Stimulated activated naive CD8-positive, alpha-beta T cell treated with anti-CD3 and anti-CD28 coated beads, Interleukin-15, Interleukin-2, amounts not matched to agents 100 U/mL and 50 U/mL, for 24 hours (primary cell): ENCODE measurements at regions not wholly inside any gene's neighbourhood (a gene's known extent, or its start where the extent isn't known, plus 50 kb on each side); places are given as distances from the start of the nearest gene placed in this dataset.

ENCODE experiments used
- ATAC-seq: fragments of 150-1000 bp; cut with Tn5 transposase; one replicate; pipeline ENCODE4 v1.10.0; 2021
- DNase-seq: peaks from one replicate; pipeline ENCODE4 v3.0.0; 2021

DNA sequence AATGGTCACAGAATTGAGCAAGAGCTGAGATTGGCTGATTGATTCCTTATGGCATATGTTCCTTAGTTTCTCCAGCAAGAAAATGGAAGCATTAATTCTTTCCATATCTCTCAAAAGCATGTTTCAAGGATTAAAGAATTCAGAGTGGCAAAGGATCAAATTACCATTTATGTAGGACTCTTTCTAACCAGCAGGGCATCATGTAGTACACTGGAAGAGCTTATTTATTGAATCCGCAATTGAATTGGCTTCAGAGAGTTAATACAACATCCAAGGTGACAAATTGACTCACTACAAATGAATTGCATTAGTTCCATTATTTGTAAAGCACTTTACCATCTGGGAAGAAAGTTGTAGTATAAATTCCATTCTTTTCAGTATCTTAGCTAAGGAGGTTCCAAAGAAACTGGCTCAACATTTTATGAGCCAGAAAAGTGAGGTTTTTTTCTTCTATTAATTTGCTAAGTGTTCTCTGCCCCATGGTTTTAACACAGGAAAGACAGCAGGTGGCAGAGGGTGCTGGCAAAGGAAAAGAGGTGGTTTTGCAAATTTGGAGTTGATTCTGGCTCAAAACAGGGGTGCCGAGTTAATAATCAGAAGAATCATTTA, 409.9 kb downstream of the MTX2 start:
- ATAC-seq (no peak), DNase-seq (no peak)

GRCh38 chr2:176680916-176681516, 411.8 kb downstream of the MTX2 start:
- ATAC-seq (no peak), DNase-seq (no peak)

- no peak for ATAC-seq
- no peak for DNase-seq
Measured at GRCh38 chr2:176681584-176682115, 412.4 kb downstream of the MTX2 start.

- ATAC-seq, result no peak
- no peak for DNase-seq
Measured at GRCh38 chr2:176682278-176682677, 413.0 kb downstream of the MTX2 start.

DNA sequence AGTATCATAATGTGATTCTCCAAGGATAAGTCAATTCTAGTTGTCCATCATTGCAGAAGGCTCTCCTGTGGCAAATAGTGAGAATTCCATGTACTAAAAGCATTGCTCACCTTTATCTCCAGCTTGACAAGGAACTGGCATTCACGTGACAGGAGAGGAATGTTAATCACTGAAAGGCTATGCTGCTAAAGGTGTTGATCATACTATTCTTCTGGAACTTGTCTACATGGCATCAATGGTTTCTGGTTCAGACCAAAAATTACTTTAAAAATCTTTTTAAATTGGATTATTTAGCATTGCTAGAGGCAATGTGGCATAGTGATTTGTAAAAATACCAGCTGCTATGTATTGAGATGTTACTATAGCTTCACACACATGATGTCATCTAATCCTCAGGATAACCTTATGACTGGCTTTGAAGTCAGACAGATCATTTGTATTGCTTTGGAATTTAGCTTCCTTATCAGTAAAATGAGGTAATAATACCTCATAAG, 414.4 kb downstream of the MTX2 start:
- DNase-seq (no peak), ATAC-seq (no peak)

DNA sequence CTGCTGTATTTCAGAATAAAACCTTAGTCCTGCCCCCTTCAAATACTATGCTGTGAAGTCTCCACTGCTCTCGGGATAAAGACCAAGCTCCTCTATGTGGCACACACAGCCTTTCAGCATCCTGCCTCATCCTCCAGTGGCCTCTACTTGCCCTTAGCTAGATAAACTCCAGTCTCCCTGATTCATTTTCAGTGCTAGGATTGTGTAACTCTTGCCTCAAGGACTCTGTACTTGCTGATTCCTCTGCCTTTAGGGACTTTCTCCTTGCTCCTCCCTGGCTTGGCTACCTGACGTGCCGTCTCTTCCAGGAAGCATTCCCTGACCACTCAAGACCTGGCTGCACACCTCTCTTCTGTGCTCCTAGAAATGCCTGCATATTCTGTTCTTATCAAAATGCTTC, 416.7 kb downstream of the MTX2 start:
- ATAC-seq (no peak), DNase-seq (no peak)

DNA sequence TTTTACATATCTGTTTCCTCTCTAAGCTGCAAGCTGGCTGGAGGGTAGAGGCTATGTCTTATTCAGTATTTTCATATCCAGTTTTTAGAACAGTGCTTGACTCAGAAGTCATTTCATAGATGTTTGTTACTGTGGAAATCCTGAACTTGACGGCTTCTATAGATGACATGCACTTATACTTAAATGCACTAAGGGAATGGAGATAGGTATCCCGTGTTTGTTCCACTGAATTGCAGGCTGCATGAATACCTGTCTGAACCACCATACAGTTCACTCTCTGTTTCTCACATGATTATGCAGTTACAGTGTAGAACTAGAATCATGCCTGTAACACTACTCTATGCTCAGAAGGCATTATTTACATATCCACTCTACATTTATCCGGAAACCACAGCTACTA, 417.1 kb downstream of the MTX2 start:
- ATAC-seq (no peak), DNase-seq (no peak)

DNA sequence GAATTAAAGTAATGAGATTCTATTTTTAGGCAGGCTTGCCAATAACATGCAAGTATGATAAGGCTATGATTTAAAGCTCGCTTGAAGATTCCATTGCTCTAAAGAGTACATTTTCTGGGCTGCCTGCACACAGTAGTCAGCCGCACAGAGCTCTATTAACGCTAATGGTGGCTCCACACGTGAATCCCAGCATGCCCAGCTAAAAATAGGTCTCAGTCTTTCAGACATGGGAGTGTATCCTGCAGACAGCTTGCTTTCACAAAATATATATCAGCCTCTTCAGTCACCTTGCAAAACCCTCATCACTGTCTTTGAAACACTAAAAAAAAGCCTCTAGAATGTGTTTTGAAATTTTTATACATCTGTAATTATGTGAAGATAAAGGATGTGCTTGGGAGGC, 418.1 kb downstream of the MTX2 start:
- DNase-seq, result no peak
- ATAC-seq, result no peak

- DNase-seq (no peak), ATAC-seq (no peak)
Measured at GRCh38 chr2:176687944-176688343, 418.7 kb downstream of the MTX2 start.

DNA sequence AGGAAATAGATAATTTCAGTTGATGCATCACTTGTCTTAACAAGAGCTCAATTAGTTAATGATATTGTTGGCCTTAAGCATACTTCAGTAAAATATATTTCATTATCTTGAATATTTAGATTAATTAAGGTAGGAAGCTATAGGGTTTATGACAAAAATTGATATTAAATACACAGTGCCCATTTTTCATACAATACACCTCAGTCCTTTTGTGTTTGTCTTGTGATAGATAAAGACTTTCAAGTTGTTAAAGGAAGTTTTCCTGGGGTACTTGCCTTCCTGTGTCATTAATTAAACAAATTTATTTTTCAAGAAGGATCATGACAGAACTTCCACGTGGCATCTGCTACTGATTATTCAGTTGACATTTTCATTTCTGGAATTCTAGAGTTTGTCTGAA, 420.5 kb downstream of the MTX2 start:
- DNase-seq (no peak), ATAC-seq (no peak)

DNA sequence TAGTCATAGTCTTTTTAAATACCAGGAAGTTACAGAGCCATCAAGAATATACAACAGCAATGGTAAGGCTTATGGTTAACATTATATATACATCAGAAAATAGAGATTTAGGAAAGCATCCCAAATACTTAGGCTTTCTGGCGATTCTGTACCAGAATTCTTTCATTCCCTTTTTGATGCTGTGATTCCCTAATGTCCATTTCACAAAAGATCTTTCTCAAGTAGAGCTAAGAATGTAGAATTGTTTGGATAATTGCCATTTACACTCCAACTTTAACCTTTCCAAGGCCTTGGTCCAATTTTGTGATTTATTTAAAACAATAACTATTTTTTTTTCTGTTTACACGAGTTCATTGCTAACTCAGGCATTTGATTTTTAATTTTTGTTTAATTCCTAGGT, 422.2 kb downstream of the MTX2 start:
- DNase-seq (no peak), ATAC-seq (no peak)

- DNase-seq (no peak), ATAC-seq (no peak)
Measured at GRCh38 chr2:176692533-176692932, 423.3 kb downstream of the MTX2 start.

DNA sequence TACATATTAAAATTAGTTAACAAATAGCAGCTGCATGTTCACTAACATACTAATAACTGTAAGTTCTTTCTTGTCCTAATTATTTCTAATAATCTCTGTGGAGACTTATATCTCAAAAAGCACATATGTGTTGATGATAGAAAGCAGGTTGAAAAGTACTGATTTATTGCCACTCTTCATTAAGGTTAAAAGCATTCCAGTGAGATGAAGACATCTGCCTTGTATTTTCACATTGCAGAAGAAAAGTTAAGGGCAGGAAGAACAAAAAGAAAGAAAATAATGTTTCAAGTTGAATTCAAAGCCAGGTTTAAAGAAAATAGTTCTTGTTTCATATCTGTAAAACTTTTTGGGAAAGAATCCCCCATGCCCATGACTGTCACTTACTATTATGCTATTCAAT, 429.9 kb downstream of the MTX2 start:
- DNase-seq, result no peak

GRCh38 chr2:176699644-176700043, 430.4 kb downstream of the MTX2 start:
- DNase-seq (no peak), ATAC-seq (no peak)

More for the DNA sequence above, 429.9 kb downstream of the MTX2 start:
- ATAC-seq, result no peak

- no peak for ATAC-seq
- no peak for DNase-seq
Measured at GRCh38 chr2:176702131-176702530, 432.9 kb downstream of the MTX2 start.

DNA sequence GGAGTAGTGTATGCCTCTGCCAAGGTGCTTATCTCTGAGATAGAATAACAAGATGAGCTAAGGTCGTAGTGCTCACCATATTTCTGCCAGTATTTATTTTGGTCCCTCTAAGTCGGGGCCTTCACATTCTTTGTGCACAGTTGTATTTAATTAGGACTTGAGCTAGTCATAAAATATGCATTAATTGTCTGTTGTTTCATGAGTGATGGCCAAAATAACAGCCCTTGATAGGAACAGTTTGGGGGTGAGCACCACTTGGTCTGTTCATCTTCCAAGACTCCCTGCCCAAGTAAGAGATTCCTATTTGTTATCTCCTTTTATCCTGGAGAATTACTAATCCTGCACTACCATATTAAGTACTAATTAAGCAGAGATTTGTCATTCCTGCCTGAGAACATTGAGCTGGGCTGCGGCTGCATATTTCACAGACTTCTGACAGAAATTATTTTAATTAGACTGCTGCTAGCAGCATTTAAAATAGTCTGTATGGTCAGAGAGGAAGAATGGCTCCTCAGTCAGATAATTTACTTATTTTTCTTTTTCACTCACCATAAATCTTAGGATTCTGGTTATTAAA, 435.1 kb downstream of the MTX2 start:
- ATAC-seq (no peak), DNase-seq (no peak)

DNA sequence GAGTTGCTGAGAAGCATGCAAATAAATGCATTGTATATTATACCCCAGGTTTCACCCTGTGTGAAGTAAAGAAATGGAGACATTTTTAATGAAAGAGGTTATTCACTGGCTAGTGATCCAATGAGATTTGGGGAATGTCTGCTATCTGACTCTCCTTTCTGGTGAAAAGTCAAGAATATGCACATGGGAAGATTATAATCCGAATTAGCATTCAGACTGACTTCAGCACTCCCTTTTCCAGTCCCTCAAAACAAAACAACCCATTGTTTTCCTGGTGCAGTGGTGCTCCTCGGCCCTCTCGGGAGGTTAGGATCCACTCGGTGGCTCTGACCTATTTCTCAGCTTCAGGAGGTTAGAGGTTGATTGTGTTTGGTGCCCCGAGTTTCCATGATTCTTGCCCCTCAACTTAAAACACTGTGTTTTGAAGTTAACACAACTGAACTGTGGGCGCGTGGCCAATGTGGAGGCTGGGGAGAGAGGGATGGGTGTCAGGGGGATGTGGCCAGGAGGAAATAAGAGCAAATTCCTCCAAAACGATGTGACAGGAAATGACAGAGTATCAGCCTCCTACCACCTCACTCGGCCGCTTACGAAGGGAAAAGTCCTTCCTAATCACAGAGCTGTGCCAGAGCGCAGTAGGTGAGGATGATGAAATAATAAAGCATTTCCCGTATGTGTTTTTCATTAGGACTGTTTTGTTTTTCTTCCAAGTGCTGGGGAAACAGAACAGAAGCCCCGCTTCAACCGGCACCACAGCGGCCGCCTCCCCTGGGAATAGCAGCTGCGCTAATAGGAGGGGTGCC, 440.1 kb downstream of the MTX2 start:
- ATAC-seq (no peak), DNase-seq (no peak)

DNA sequence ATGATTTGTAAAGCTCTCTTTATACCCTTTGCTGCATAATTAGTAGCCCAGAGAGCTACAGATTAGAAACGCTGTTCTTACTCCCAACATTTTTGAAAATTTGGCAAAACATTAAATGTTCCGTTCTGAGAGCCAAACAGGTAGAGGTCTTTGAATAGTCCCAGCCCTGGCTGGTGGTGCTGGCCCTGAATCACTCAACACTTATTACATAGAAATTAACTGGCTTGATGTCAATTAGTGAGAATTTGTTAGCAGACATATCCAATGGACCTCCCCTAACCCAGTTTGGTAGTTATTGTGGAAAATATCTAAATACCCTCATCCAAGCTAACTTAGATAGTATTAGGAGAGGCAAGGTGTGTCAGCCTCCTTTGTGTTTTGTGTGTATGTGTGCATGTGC, 440.7 kb downstream of the MTX2 start:
- ATAC-seq, result no peak
- no peak for DNase-seq

- no peak for DNase-seq
- ATAC-seq, result no peak
Measured at GRCh38 chr2:176710657-176711186, 441.5 kb downstream of the MTX2 start.

DNA sequence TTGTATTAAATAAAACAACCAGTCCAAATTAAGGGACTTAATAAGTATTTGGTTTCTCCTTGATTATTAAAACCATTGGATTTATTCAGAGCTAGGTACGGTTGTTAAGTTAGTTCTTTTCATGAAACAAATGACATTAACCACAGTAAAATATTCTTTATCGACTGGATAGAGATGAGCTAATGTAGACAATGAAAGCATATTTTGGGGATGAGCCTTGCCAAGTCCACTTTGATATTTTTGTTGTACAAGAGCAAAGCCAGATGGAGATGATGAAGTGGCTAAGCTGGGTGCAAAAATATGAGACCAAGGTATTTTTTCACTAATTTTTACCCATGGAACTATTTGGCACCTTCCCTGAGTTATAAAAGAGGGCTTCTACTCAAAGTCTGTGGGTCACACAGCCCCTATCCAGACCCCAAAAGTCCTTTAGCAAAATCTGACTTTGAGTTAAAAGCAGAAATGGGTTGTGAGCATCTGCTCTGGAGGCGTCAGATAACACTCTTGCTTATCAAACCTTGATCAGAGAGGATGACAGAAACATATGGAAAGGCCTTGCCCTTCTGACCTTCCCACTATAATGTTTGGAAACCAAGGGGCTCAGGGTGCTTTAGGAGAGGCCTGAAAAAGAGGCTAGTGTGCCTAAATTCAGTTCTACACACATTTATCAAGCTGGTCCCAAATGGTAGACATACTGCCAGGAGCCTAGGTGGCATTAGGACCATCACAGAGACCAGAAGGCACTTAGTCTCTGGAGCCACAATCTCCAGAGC, 456.8 kb downstream of the MTX2 start:
- no peak for ATAC-seq
- DNase-seq, result no peak

DNA sequence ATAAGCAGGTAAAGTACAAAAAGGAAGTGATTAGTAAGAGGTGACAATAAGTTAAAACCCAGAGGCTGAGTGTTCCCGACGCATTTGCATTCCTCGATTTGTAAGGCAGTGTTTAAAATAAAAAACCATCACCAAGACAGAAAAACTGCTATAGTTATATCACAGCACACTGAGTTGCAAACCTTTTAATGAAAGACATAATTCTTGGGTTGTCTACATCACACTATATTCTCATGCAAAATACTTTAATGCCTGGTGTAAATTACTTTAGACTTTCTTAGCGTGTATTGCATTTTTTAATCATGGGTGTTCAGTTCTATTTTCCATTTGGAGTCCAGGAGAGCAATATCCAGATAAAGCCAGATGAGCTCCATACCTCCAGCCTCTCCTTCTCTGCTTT, 458.5 kb downstream of the MTX2 start:
- ATAC-seq (no peak), DNase-seq (no peak)
